ENCODE measurements at regions not wholly inside any gene's neighbourhood (a gene's known extent, or its start where the extent isn't known, plus 50 kb on each side); places are given as distances from the start of the nearest gene placed in this dataset.

- 55 to 82% (median 64%) methylated on average over 1 of the region's 1 CpG for WGBS, 5 donors
- no peaks in the 10 kb centered on the region for H3K27me3 ChIP-seq
- H3K9me3 ChIP-seq: peaks cover 0 to 14% (median 7%) of the 10 kb centered on the region in 4 donors
- H3K4me1 ChIP-seq: no peaks in the 10 kb centered on the region
- intact Hi-C loops (cut with DNase I; ENCODE audit: low total_unique reads): no loop called here
- no peaks in the 10 kb centered on the region for H3K36me3 ChIP-seq
- H3K27ac ChIP-seq: no peak overlapping the region
- no peak for DNase-seq
- no peak for TF ChIP-seq CTCF (IDR thresholded peaks at IDR 0.05)
- no peak for TF ChIP-seq EP300 (IDR thresholded peaks at IDR 0.05)
- no peak for TF ChIP-seq POLR2AphosphoS5 (IDR thresholded peaks at IDR 0.05)
- no peak for TF ChIP-seq POLR2A (IDR thresholded peaks at IDR 0.05)
- H3K4me3 ChIP-seq: no peak overlapping the region
Measured at GRCh38 chr20:4350096-4350495, 101.0 kb upstream of the ADRA1D start.

DNA sequence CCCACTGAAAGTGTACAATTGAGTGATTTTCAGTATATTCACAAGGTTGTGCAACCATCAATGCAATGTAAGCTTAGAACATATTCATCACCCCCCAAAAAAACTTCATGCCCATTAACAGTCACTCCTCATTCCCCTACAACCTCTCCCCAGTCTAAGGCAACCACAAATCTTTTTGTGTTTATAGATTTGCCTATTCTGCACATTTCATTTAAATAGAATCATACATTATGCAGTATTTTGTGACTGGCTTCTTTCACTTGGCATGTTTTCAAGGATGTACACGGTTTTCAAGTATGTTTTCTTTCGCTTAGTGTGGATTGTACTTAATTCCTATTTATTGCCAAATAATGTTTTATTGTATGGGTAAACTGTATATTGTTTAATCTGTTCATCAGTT is 95.6 kb upstream of the ADRA1D start:
- Histone ChIP-seq H3K4me3 (no peak overlapping the region), H3K27me3 (no peaks in the 10 kb centered on the region), H3K4me1 (no peaks in the 10 kb centered on the region), H3K9me3 (no peaks in the 10 kb centered on the region), H3K36me3 (no peaks in the 10 kb centered on the region), H3K27ac (no peak overlapping the region)
- no peak for DNase-seq
- no peak for TF ChIP-seq CTCF (IDR thresholded peaks at IDR 0.05)
- no peak for TF ChIP-seq POLR2A (IDR thresholded peaks at IDR 0.05)
- no peak for TF ChIP-seq POLR2AphosphoS5 (IDR thresholded peaks at IDR 0.05)
- no peak for TF ChIP-seq EP300 (IDR thresholded peaks at IDR 0.05)
- intact Hi-C loops (cut with DNase I; ENCODE audit: low total_unique reads): no loop called here
- 59 to 73% (median 70%) methylated on average over 2 of the region's 2 CpGs for WGBS, 5 donors

DNA sequence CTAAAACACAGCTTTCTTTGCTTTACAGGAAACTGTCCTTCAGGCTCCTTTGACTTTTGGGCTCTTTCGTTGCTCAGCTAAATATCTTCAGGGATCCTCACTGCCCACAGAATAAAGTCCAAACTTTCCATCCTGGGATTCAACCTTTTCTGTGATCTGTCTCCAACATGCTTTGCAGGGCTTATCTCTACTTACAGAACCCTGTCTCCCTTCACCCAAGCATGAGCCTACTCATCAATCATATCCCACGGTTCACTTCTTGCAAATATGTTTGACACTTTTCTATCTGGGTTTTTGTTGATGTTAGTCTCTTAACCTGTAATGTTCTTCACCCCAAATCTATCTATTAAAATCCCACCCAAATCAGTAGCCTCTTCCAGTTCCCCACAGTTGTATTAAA is 93.5 kb upstream of the ADRA1D start:
- TF ChIP-seq POLR2A (IDR thresholded peaks at IDR 0.05) (no peak), EP300 (IDR thresholded peaks at IDR 0.05) (no peak), CTCF (IDR thresholded peaks at IDR 0.05) (no peak), POLR2AphosphoS5 (IDR thresholded peaks at IDR 0.05) (no peak)
- 9 to 17% (median 12%) methylated on average over 2 of the region's 2 CpGs for WGBS, 5 donors

DNA sequence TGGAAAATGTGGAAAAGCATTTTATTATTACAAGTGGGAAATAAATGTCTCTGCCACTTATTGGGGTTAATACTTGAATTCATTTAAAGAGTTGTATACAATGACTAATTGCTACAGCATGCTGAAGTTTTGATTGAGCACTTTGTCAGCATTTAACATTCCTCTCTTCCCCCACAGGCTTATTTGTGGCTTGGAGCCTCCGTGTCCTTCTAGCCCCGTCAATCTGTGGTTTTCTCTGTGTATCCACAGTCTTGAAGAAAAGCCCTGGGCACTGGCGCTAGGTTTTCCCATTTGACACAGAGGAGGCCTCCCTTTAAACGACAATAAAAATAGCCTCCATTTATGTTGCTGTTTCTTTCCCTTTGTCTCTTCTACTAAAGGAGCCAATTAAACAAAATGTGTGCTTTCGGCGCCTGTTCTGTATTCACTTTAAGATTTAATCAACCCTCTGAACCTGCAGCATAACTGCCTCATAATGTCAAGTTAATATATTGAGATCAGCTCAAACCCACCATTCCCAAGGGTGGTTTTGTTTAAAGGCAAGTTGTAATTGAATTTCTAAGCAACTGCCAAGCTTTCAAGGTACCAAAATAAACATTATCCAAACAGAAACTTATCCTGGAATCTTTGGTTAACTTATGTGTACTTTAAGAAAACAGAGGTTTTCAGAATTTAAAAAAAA is 92.9 kb upstream of the ADRA1D start:
- WGBS, 5 donors: 22 to 35% (median 26%) methylated on average over 6 of the region's 6 CpGs
- no peaks in the 10 kb centered on the region for H3K4me1 ChIP-seq
- no peaks in the 10 kb centered on the region for H3K27me3 ChIP-seq
- no peak overlapping the region for H3K4me3 ChIP-seq
- DNase-seq: no peak
- H3K36me3 ChIP-seq: no peaks in the 10 kb centered on the region
- H3K9me3 ChIP-seq: no peaks in the 10 kb centered on the region
- intact Hi-C loops (cut with DNase I; ENCODE audit: low total_unique reads): no loop called here
- no peak for TF ChIP-seq POLR2AphosphoS5 (IDR thresholded peaks at IDR 0.05)
- no peak for TF ChIP-seq CTCF (IDR thresholded peaks at IDR 0.05)
- TF ChIP-seq POLR2A (IDR thresholded peaks at IDR 0.05): no peak
- no peak for TF ChIP-seq EP300 (IDR thresholded peaks at IDR 0.05)
- H3K27ac ChIP-seq: no peak overlapping the region

More for the DNA sequence above, 93.5 kb upstream of the ADRA1D start:
- Histone ChIP-seq H3K4me1 (no peaks in the 10 kb centered on the region), H3K9me3 (no peaks in the 10 kb centered on the region), H3K4me3 (no peak overlapping the region), H3K27me3 (no peaks in the 10 kb centered on the region), H3K36me3 (no peaks in the 10 kb centered on the region), H3K27ac (no peak overlapping the region)
- no peak for DNase-seq
- intact Hi-C loops (cut with DNase I; ENCODE audit: low total_unique reads): no loop called here
